ENCODE measurements at regions not wholly inside any gene's neighbourhood (a gene's known extent, or its start where the extent isn't known, plus 50 kb on each side); places are given as distances from the start of the nearest gene placed in this dataset.
A peak's percentile ranks its signal among the peaks of the same experiment; 100 is the strongest.

DNA sequence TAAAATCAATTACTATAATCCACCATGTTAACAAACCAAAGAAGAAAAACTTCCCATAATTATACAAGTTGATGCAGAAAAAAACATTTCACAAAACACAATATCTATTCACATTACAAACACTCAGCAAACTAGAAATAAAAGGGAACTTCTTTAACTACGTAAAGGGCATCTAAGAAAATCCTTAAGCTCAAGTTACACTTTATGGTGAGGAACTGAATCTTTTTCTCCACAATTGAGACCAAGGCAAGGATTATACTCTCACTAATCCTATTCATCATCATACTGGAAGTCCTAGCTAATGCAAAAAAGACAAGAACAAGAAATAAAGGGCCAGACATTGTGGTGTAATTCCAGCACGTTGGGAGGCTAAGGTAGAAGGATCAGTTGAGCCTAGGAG is 159.9 kb downstream of the ZNF365 start:
- TF ChIP-seq, protein P1, sequence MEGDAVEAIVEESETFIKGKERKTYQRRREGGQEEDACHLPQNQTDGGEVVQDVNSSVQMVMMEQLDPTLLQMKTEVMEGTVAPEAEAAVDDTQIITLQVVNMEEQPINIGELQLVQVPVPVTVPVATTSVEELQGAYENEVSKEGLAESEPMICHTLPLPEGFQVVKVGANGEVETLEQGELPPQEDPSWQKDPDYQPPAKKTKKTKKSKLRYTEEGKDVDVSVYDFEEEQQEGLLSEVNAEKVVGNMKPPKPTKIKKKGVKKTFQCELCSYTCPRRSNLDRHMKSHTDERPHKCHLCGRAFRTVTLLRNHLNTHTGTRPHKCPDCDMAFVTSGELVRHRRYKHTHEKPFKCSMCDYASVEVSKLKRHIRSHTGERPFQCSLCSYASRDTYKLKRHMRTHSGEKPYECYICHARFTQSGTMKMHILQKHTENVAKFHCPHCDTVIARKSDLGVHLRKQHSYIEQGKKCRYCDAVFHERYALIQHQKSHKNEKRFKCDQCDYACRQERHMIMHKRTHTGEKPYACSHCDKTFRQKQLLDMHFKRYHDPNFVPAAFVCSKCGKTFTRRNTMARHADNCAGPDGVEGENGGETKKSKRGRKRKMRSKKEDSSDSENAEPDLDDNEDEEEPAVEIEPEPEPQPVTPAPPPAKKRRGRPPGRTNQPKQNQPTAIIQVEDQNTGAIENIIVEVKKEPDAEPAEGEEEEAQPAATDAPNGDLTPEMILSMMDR (IDR thresholded peaks at IDR 0.05) = no peak
- Histone ChIP-seq H3K4me1 (no peaks in the 10 kb centered on the region), H3K27me3 (no peaks in the 10 kb centered on the region), H3K4me3 (no peak overlapping the region), H3K27ac (no peak overlapping the region), H3K9me3 (no peaks in the 10 kb centered on the region), H3K36me3 (no peaks in the 10 kb centered on the region)
- intact Hi-C loops (cut with DNase I) = no loop called here
- DNase-seq (no peak), ATAC-seq (no peak)

DNA sequence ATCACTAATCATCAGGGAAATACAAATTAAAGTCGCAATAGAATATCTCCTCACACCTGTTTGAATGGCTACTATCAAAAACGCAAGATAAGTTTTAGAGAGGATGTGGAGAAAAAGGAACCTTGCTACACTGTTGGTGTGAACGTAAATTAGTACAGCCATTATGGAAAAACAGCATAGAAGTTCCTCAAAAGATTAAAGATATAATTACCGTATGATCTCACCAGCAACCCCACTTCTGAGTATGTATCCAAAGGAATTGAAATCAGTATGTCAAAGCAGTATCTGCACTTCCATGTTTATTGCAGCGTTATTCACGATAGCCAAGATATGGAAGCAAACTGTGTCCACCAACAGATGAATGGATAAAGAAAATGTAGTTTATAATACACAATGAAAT is 164.4 kb downstream of the ZNF365 start:
- no peak overlapping the region for H3K4me3 ChIP-seq
- no peak for ATAC-seq
- intact Hi-C loops (cut with DNase I) = no loop called here
- no peaks in the 10 kb centered on the region for H3K27me3 ChIP-seq
- no peaks in the 10 kb centered on the region for H3K4me1 ChIP-seq
- no peak overlapping the region for H3K27ac ChIP-seq
- TF ChIP-seq, protein P1 (IDR thresholded peaks at IDR 0.05) = no peak
- DNase-seq = no peak
- no peaks in the 10 kb centered on the region for H3K36me3 ChIP-seq
- no peaks in the 10 kb centered on the region for H3K9me3 ChIP-seq

- DNase-seq = no peak
Observed at GRCh38 chr10:62540389-62540788, 166.2 kb downstream of the ZNF365 start.

DNA sequence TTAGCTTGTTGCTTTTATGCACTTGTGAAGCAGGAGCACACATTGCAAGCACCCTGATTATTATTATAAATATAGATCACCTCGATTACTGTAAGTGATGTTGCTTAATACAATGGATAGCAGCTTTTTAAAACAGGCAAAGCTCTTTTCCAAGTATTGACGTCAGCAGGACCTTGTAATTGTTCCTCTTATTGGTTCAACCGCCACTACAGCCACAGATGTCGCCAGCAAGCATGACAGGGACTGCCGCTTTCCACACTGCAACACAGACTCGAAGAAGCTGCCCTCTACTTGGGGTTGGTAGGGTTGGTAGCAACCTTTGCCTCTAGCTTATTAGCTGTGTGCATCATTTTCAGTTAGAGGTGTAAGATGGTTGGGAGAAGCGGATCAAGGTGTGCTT is 167.6 kb downstream of the ZNF365 start:
- Histone ChIP-seq H3K27me3 (no peaks in the 10 kb centered on the region), H3K36me3 (no peaks in the 10 kb centered on the region), H3K27ac (no peak overlapping the region), H3K9me3 (no peaks in the 10 kb centered on the region), H3K4me1 (peaks cover 6% of the 10 kb centered on the region), H3K4me3 (no peak overlapping the region)
- intact Hi-C loops (cut with DNase I) = no loop called here
- peak; percentile 77 for ATAC-seq
- TF ChIP-seq, protein P1 (IDR thresholded peaks at IDR 0.05) = no peak
- DNase-seq = peak; percentile 67

More at GRCh38 chr10:62540389-62540788, 166.2 kb downstream of the ZNF365 start:
- intact Hi-C loops (cut with DNase I) = no loop called here
- H3K36me3 ChIP-seq = no peaks in the 10 kb centered on the region
- TF ChIP-seq, protein P1 (IDR thresholded peaks at IDR 0.05) = no peak
- H3K4me3 ChIP-seq = no peak overlapping the region
- no peaks in the 10 kb centered on the region for H3K27me3 ChIP-seq
- ATAC-seq = peak; percentile 66
- peaks cover 4% of the 10 kb centered on the region for H3K4me1 ChIP-seq
- no peak overlapping the region for H3K27ac ChIP-seq
- H3K9me3 ChIP-seq = no peaks in the 10 kb centered on the region

- no peak for ATAC-seq
- no peaks in the 10 kb centered on the region for H3K27me3 ChIP-seq
- no peak for DNase-seq
- no peak overlapping the region for H3K4me3 ChIP-seq
- H3K27ac ChIP-seq = no peak overlapping the region
- TF ChIP-seq, protein P1 (IDR thresholded peaks at IDR 0.05) = no peak
- no peaks in the 10 kb centered on the region for H3K36me3 ChIP-seq
- H3K9me3 ChIP-seq = no peaks in the 10 kb centered on the region
- H3K4me1 ChIP-seq = peaks cover 6% of the 10 kb centered on the region
- intact Hi-C loops (cut with DNase I) = no loop called here
Observed at GRCh38 chr10:62543571-62544355, 169.6 kb downstream of the ZNF365 start.
